T-cell (primary cell): ENCODE measurements at regions not wholly inside any gene's neighbourhood (a gene's known extent, or its start where the extent isn't known, plus 50 kb on each side); places are given as distances from the start of the nearest gene placed in this dataset.
A peak's percentile ranks its signal among the peaks of the same experiment; 100 is the strongest.
"Not testable (repeated sequence)": the region's sequence is repeated elsewhere in the genome, so short reads cannot be mapped to it uniquely, and the experiment has no call there.

Experiments
- ATAC-seq, 4 experiments: fragments of 200-7000 bp in 3 of 4; fragments of 150-1000 bp in 1 of 4; cut with Tn5 transposase; replicated peaks in 1 of 4; 1 replicate in 3 of 4; 2 replicates in 1 of 4; pipeline ENCODE4 v1.10.0; 2021; ENCODE audit warnings: moderate library complexity in 3 of 4, mild to moderate bottlenecking in 2 of 4, moderate number of reproducible peaks in 1 of 4
- CTCF ChIA-PET, 2 donors: fragments of 300-600 bp; sonication (Branson Sonifier 250); formaldehyde crosslinking; loops; one replicate each; lab custom pipeline; 2022; ENCODE audit warnings: antibody characterized with exemption in 2 of 2; lab: Charles Lee
- POLR2A ChIA-PET, 2 donors: fragments of 300-600 bp; sonication (Branson Sonifier 250); formaldehyde crosslinking; loops; one replicate each; lab custom pipeline; 2022; ENCODE audit warnings: antibody characterized with exemption in 2 of 2; lab: Charles Lee
- DNase-seq, 35 experiments: peaks; one replicate each; pipeline versions ENCODE4 v3.0.0 to v3.0.0-alpha.2; 2013 to 2023
- H3K27ac ChIP-seq: one replicate; pipeline ENCODE4 v1.5.1; 2013; ENCODE audit warnings: low read length
- H3K27me3 ChIP-seq, 2 experiments: replicated peaks in 1 of 2; 1 replicate in 1 of 2; 2 replicates in 1 of 2; pipeline versions ENCODE4 v1.6.1 to v1.7.0; 2013; ENCODE audit warnings: low read length in 1 of 2, mixed read lengths in 1 of 2; ENCODE audit not compliant: control insufficient read depth in 2 of 2, insufficient read depth in 2 of 2; ENCODE audit errors: extremely low read depth in 1 of 2
- H3K36me3 ChIP-seq, 2 donors: 1 replicate in 1 of 2; 2 replicates in 1 of 2; pipeline versions ENCODE4 v1.6.1 to v1.7.0; 2013; ENCODE audit warnings: low read length in 1 of 2; ENCODE audit not compliant: control insufficient read depth in 2 of 2, insufficient read depth in 1 of 2; ENCODE audit errors: extremely low read depth in 1 of 2
- H3K4me1 ChIP-seq, 2 experiments: 1 replicate in 1 of 2; 2 replicates in 1 of 2; pipeline versions ENCODE4 v1.6.1 to v1.7.0; 2013; ENCODE audit warnings: low read length in 2 of 2, mixed read lengths in 1 of 2; ENCODE audit not compliant: insufficient read depth in 2 of 2, control insufficient read depth in 1 of 2; ENCODE audit errors: extremely low read depth in 1 of 2
- H3K4me3 ChIP-seq, 2 donors: 1 replicate in 1 of 2; 2 replicates in 1 of 2; pipeline versions ENCODE4 v1.5.1 to v1.7.0; 2013; ENCODE audit warnings: mild to moderate bottlenecking in 2 of 2, low read length in 1 of 2, moderate library complexity in 1 of 2; ENCODE audit not compliant: control insufficient read depth in 1 of 2; ENCODE audit errors: extremely low read depth in 1 of 2
- H3K9me3 ChIP-seq: 2 replicates; pipeline ENCODE4 v1.7.0; 2013
- H3K27ac Mint-ChIP-seq, 2 donors: one replicate each; pipeline ENCODE4 v1.8.0; 2020 to 2021; ENCODE audit warnings: mild to moderate bottlenecking in 2 of 2, mixed read lengths in 2 of 2
- H3K27me3 Mint-ChIP-seq, 2 donors: one replicate each; pipeline ENCODE4 v1.8.0; 2021 to 2022; ENCODE audit warnings: mixed read lengths in 2 of 2
- H3K36me3 Mint-ChIP-seq: one replicate; pipeline ENCODE4 v1.8.0; 2021; ENCODE audit warnings: mixed read lengths
- H3K4me1 Mint-ChIP-seq, 3 donors: one replicate each; pipeline ENCODE4 v1.8.0; 2020 to 2022; ENCODE audit warnings: mixed read lengths in 3 of 3, mild to moderate bottlenecking in 1 of 3
- H3K4me3 Mint-ChIP-seq, 3 donors: one replicate each; pipeline ENCODE4 v1.8.0; 2020 to 2022; ENCODE audit warnings: mild to moderate bottlenecking in 3 of 3, mixed read lengths in 3 of 3, moderate library complexity in 3 of 3
- H3K9me3 Mint-ChIP-seq, 3 donors: one replicate each; pipeline ENCODE4 v1.8.0; 2020 to 2022; ENCODE audit warnings: mixed read lengths in 3 of 3
- WGBS: methylation state at CpG from one replicate; pipeline ENCODE4 v1.1.5; 2013; ENCODE audit warnings: missing lambda C conversion rate; ENCODE audit not compliant: insufficient coverage; 5-methylcytosine and 5-hydroxymethylcytosine counted together

DNA sequence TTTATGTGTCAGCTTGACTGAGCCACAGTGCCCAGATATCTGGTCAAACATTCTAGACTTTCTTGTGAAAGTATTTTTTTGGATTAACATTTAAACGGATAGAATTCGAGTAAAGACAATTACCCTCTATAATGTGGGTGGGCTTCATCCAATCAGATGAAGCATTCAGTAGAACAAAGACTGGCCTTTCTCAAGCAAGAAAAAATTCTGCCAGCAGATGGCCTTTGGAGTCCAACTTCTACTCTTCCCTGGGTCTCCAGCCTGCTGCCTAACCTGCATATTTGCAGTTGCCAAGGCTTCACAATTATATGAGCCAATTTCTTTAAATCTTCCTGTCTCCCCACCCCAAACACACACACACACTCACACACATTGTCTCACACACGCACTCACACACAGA lies 86.4 kb downstream of the MED10 start:
- Mint-ChIP-seq H3K4me1 (peaks cover 0 to 6% (median 0%) of the 10 kb centered on the region in 3 donors), H3K9me3 (peaks cover 0 to 7% (median 2%) of the 10 kb centered on the region in 3 donors), H3K4me3 (no peak overlapping the region), H3K27ac (no peak overlapping the region), H3K27me3 (no peaks in the 10 kb centered on the region), H3K36me3 (no peaks in the 10 kb centered on the region)
- ChIA-PET POLR2A (no interaction called here), CTCF (interaction anchor here in 1 of 2 donors (0.6 kb wide), 1 partner anchor 286 kb away, joined by 3 read pairs; no protein-coding TSS in a partner anchor)
- ATAC-seq (peak in 2 of 4 experiments; percentile 40 to 52), DNase-seq (peak in 8 of 35 experiments; percentile 2 to 45 (median 4))
- Histone ChIP-seq H3K4me1 (no peaks in the 10 kb centered on the region), H3K27me3 (peaks cover 0 to 3% of the 10 kb centered on the region in 2 experiments), H3K36me3 (no peaks in the 10 kb centered on the region), H3K9me3 (no peaks in the 10 kb centered on the region), H3K4me3 (no peak overlapping the region), H3K27ac (no peak overlapping the region)
- WGBS = no CpG with 5 or more reads among the region's 3 CpGs

DNA sequence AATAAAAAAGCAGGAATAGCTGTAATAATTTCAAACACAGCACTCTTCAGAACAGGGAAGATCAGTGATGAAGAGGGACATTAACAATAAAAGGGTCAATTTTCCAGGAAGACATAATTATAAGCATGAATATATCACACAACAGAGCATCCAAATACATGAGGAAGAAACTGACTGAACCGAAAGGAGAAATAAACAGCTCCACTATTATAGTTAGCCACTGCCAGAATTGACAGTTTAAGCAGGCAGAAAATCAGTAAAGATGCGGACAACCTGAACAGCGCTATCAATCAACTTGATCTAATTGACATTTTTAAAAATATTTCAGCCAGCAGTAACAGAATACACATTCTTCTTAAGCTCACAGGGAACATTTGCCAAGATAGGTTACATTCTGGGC lies 89.1 kb downstream of the MED10 start:
- ChIA-PET CTCF (no interaction called here), POLR2A (no interaction called here)
- H3K36me3 Mint-ChIP-seq = no peaks in the 10 kb centered on the region
- H3K4me1 ChIP-seq = no peaks in the 10 kb centered on the region
- no peaks in the 10 kb centered on the region for H3K27me3 Mint-ChIP-seq
- H3K27me3 ChIP-seq = peaks cover 0 to 7% of the 10 kb centered on the region in 2 experiments
- peaks cover 0 to 6% (median 0%) of the 10 kb centered on the region in 3 donors for H3K4me1 Mint-ChIP-seq
- H3K27ac Mint-ChIP-seq = no peak overlapping the region
- no peaks in the 10 kb centered on the region for H3K36me3 ChIP-seq
- H3K9me3 ChIP-seq = no peaks in the 10 kb centered on the region
- ATAC-seq = no peak
- 87% methylated on average over 3 of the region's 3 CpGs for WGBS
- H3K4me3 ChIP-seq = no peak overlapping the region
- no peak overlapping the region for H3K27ac ChIP-seq
- DNase-seq = no peak
- H3K9me3 Mint-ChIP-seq = no peaks in the 10 kb centered on the region
- no peak overlapping the region for H3K4me3 Mint-ChIP-seq

DNA sequence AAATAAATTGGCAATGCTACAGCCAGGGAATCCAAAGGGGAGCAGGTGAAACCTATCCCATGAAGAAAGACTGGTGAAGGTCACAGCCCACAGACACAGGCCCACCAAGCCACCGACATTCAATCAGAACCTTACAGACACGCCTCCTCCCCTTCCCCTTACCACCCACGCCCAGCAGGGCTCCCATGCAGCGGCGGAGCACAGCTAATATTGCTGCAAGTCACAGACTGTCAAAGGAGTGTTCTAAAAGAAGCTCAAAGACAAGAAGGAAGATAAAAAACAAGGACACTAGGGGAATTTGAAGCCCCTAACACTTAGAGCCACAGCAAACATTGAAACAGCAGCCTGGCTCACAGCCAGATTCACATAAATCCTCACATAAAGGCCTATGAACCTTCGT lies 91.2 kb downstream of the MED10 start:
- no peak overlapping the region for H3K4me3 Mint-ChIP-seq
- H3K27me3 Mint-ChIP-seq = peaks cover 0 to 3% of the 10 kb centered on the region in 2 donors
- no peaks in the 10 kb centered on the region for H3K36me3 Mint-ChIP-seq
- CTCF ChIA-PET = no interaction called here
- POLR2A ChIA-PET = no interaction called here
- ATAC-seq = no peak
- H3K9me3 Mint-ChIP-seq = no peaks in the 10 kb centered on the region
- Histone ChIP-seq H3K36me3 (no peaks in the 10 kb centered on the region), H3K27ac (no peak overlapping the region), H3K4me3 (no peak overlapping the region), H3K9me3 (no peaks in the 10 kb centered on the region), H3K4me1 (no peaks in the 10 kb centered on the region), H3K27me3 (peaks cover 0 to 7% of the 10 kb centered on the region in 2 experiments)
- no peak for DNase-seq
- H3K27ac Mint-ChIP-seq = no peak overlapping the region
- no CpG with 5 or more reads among the region's 6 CpGs for WGBS
- H3K4me1 Mint-ChIP-seq = peaks cover 0 to 3% (median 0%) of the 10 kb centered on the region in 3 donors

DNA sequence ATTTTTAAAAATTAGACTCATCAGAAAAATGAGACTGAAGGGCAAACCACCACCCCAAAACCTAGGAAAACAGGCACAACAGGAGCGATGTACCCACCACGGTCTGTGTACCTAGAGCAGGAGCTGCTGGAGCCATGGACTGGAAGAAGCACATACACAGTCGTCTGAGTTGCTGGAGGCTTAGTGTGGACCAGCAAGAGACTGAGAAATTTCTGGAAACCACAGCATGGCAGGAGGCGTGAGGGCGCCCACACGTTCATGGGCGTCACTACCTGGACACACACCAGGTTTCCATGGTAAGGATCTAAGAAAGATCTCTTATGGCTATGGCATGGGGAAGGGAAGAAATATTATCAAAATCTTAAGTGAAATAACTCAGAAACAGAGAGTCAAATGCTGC lies 91.9 kb downstream of the MED10 start:
- 85% methylated on average over 3 of the region's 7 CpGs for WGBS
- Mint-ChIP-seq H3K36me3 (no peaks in the 10 kb centered on the region), H3K4me1 (no peaks in the 10 kb centered on the region), H3K4me3 (no peak overlapping the region), H3K27ac (no peak overlapping the region), H3K9me3 (no peaks in the 10 kb centered on the region), H3K27me3 (peaks cover 0 to 3% of the 10 kb centered on the region in 2 donors)
- H3K27me3 ChIP-seq = peaks cover 0 to 7% of the 10 kb centered on the region in 2 experiments
- no peaks in the 10 kb centered on the region for H3K9me3 ChIP-seq
- POLR2A ChIA-PET = no interaction called here
- H3K36me3 ChIP-seq = no peaks in the 10 kb centered on the region
- H3K27ac ChIP-seq = no peak overlapping the region
- CTCF ChIA-PET = no interaction called here
- H3K4me3 ChIP-seq = no peak overlapping the region
- ATAC-seq (no peak), DNase-seq (no peak)
- no peaks in the 10 kb centered on the region for H3K4me1 ChIP-seq

DNA sequence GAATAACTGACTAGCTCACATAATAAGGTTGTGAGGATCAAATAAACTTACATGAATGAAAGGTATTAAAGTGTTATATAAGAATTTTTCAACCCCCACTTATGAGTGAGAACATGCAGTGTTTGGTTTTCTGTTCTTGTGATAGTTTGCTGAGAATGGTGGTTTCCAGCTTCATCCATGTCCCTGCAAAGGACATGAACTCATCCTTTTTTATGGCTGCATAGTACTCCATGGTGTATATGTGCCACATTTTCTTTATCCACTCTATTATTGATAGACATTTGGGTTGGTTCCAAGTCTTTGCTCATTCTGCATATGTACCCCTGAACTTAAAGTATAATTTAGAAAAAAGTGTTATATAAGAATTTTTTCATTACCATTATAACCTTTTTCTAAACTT lies 93.9 kb downstream of the MED10 start:
- H3K27ac Mint-ChIP-seq, DNase-seq, H3K27ac ChIP-seq, H3K4me3 Mint-ChIP-seq, H3K4me3 ChIP-seq, H3K4me1 Mint-ChIP-seq, H3K9me3 Mint-ChIP-seq, H3K4me1 ChIP-seq, POLR2A ChIA-PET, H3K9me3 ChIP-seq, CTCF ChIA-PET, H3K36me3 ChIP-seq, ATAC-seq, H3K27me3 ChIP-seq, H3K36me3 Mint-ChIP-seq: not testable (repeated sequence)
- H3K27me3 Mint-ChIP-seq = peaks cover 0 to 11% of the 10 kb centered on the region in 2 donors

DNA sequence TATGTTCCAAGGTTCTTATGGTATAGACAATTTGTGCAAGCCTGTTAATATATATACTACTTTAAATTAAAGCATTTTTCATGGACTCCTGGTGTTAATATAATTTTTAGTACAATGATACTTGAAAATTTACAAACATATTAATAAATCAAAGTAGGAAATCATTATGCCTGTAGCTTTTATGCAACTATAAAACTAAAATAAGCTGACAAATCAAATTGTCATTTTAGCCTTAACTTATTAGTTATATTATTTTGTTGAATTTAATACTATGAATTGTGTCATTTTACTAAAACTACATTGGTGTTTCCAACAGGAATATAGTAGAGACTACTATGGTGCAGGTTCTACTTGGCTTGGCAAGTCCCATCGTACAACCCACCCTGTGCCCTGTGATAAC lies 96.0 kb downstream of the MED10 start:
- Mint-ChIP-seq H3K27ac (no peak overlapping the region), H3K27me3 (peaks cover 0 to 11% of the 10 kb centered on the region in 2 donors), H3K9me3 (no peaks in the 10 kb centered on the region), H3K4me1 (no peaks in the 10 kb centered on the region), H3K36me3 (no peaks in the 10 kb centered on the region), H3K4me3 (no peak overlapping the region)
- Histone ChIP-seq H3K4me3 (no peak overlapping the region), H3K36me3 (no peaks in the 10 kb centered on the region), H3K27me3 (peaks cover 0 to 7% of the 10 kb centered on the region in 2 experiments), H3K9me3 (no peaks in the 10 kb centered on the region), H3K27ac (no peak overlapping the region), H3K4me1 (no peaks in the 10 kb centered on the region)
- CTCF ChIA-PET = interaction anchor here in 1 of 2 donors (0.6 kb wide), 1 partner anchor 497 kb away, joined by 3 read pairs; no protein-coding TSS in a partner anchor
- no peak for ATAC-seq
- POLR2A ChIA-PET = interaction anchor here in 1 of 2 donors (0.6 kb wide), 1 partner anchor 14 kb away, joined by 5 read pairs; no protein-coding TSS in a partner anchor
- no peak for DNase-seq
- 63% methylated on average over 1 of the region's 1 CpG for WGBS
